ENCODE measurements at regions not wholly inside any gene's neighbourhood (a gene's known extent, or its start where the extent isn't known, plus 50 kb on each side); places are given as distances from the start of the nearest gene placed in this dataset.

GRCh38 chr5:14078716-14079115, 64.4 kb upstream of the TRIO start:
- DNase-seq (ENCODE audit: extremely low read depth, low read depth) = no peak
- no peak overlapping the region for H3K4me3 ChIP-seq (replicated peaks; ENCODE audit: low read depth, low read length)
- TF ChIP-seq, protein P1, sequence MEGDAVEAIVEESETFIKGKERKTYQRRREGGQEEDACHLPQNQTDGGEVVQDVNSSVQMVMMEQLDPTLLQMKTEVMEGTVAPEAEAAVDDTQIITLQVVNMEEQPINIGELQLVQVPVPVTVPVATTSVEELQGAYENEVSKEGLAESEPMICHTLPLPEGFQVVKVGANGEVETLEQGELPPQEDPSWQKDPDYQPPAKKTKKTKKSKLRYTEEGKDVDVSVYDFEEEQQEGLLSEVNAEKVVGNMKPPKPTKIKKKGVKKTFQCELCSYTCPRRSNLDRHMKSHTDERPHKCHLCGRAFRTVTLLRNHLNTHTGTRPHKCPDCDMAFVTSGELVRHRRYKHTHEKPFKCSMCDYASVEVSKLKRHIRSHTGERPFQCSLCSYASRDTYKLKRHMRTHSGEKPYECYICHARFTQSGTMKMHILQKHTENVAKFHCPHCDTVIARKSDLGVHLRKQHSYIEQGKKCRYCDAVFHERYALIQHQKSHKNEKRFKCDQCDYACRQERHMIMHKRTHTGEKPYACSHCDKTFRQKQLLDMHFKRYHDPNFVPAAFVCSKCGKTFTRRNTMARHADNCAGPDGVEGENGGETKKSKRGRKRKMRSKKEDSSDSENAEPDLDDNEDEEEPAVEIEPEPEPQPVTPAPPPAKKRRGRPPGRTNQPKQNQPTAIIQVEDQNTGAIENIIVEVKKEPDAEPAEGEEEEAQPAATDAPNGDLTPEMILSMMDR (IDR thresholded peaks at IDR 0.05; ENCODE audit: low read depth, low read length, missing control alignments) = no peak

- DNase-seq (ENCODE audit: extremely low read depth, low read depth) = no peak
- TF ChIP-seq, protein P1 (IDR thresholded peaks at IDR 0.05; ENCODE audit: low read depth, low read length, missing control alignments) = no peak
- H3K4me3 ChIP-seq (replicated peaks; ENCODE audit: low read depth, low read length) = no peak overlapping the region
Observed at GRCh38 chr5:14077501-14077900, 65.6 kb upstream of the TRIO start.

DNA sequence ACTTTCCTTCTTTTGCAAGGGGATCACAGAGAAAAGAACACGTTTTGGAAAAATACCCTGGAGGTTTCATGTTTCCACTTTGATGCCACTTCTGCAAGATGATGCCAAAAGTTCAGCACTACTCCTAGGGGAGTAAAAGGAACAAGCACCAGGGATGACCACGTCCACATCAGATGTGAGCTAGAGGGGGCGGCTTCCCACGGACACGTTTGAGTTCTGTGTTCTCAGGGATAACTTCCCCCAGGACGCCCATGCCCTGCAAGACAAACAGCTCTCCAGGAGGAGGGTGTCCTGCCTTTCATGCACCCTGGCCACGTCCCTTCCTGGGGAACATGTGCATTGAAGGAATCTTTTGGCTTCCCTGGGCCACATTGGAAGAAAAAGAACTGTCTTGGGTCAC, 66.6 kb upstream of the TRIO start:
- TF ChIP-seq, protein P1 (IDR thresholded peaks at IDR 0.05; ENCODE audit: low read depth, low read length, missing control alignments) = no peak
- no peak overlapping the region for H3K4me3 ChIP-seq (replicated peaks; ENCODE audit: low read depth, low read length)
- DNase-seq (ENCODE audit: extremely low read depth, low read depth) = no peak

DNA sequence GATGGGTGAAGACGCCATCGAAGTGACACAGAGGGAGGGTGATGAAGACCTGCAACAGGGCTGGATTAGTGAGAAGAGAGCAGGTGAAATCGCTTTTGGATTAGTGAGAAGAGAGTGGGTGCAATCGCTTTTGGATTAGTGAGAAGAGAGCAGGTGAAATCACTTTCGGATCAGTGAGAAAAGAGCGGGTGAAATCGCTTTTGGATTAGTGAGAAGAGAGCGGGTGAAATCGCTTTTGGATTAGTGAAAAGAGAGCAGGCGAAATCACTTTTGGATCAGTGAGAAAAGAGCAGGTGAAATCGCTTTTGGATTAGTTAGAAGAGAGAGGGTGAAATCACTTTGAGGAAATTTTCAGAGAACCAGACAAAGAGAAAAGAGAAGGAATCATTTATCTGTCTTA, 67.2 kb upstream of the TRIO start:
- DNase-seq (ENCODE audit: extremely low read depth, low read depth) = no peak
- TF ChIP-seq, protein P1 (IDR thresholded peaks at IDR 0.05; ENCODE audit: low read depth, low read length, missing control alignments) = no peak
- H3K4me3 ChIP-seq (replicated peaks; ENCODE audit: low read depth, low read length) = no peak overlapping the region

- DNase-seq (ENCODE audit: extremely low read depth, low read depth) = no peak
- no peak overlapping the region for H3K4me3 ChIP-seq (replicated peaks; ENCODE audit: low read depth, low read length)
- TF ChIP-seq, protein P1 (IDR thresholded peaks at IDR 0.05; ENCODE audit: low read depth, low read length, missing control alignments) = no peak
Observed at GRCh38 chr5:14071433-14071832, 71.7 kb upstream of the TRIO start.

DNA sequence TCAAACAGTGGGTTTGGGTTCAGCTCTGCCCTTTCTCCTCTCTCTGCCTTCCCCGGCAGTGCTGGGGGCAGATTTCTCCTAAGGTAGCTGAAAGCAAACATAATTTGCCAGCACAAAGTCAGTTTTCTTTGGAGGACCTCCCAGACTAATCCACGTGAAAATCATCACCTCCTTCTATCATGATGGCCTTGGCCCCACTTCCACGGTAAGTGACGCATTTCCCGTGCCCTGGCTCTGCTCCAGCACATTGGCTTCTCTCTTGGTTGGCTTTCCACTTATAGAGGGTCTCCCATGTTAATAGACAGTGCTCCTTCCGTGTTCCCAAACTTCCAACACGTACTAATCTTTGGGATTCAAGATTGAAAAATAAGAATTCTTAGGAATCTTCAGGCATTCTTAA, 74.1 kb upstream of the TRIO start:
- no peak overlapping the region for H3K4me3 ChIP-seq (replicated peaks; ENCODE audit: low read depth, low read length)
- no peak for DNase-seq (ENCODE audit: extremely low read depth, low read depth)
- TF ChIP-seq, protein P1 (IDR thresholded peaks at IDR 0.05; ENCODE audit: low read depth, low read length, missing control alignments) = no peak

GRCh38 chr5:14068136-14068535, 75.0 kb upstream of the TRIO start:
- H3K4me3 ChIP-seq (replicated peaks; ENCODE audit: low read depth, low read length) = no peak overlapping the region
- DNase-seq (ENCODE audit: extremely low read depth, low read depth) = no peak
- TF ChIP-seq, protein P1 (IDR thresholded peaks at IDR 0.05; ENCODE audit: low read depth, low read length, missing control alignments) = no peak
